ENCODE measurements at regions not wholly inside any gene's neighbourhood (a gene's known extent, or its start where the extent isn't known, plus 50 kb on each side); places are given as distances from the start of the nearest gene placed in this dataset.

DNA sequence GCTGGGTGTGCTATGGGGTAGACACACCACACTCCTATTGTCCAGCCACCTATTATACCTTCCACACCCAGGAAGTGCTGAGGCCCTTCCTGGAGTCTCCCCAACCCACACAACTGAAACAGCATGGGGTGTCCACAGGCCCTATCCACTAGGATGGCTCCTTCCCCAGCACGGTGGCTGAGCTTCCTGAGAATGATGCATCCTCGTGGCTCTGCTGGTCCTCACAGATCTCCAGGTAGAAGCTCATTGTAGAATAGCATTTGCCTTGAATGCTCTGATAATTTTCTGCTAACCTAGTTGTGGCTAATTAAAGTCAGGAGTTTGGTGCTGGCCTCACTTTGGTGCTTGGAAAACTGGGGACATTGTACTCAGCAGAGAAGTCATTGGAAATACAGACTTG lies 182.6 kb downstream of the ANKRD30B start:
- TF ChIP-seq POLR2A (IDR thresholded peaks at IDR 0.05): no peak
- no peak for TF ChIP-seq EP300 (IDR thresholded peaks at IDR 0.05)
- TF ChIP-seq CTCF (IDR thresholded peaks at IDR 0.05): no peak
